RWPE1 (cell line): ENCODE measurements at regions not wholly inside any gene's neighbourhood (a gene's known extent, or its start where the extent isn't known, plus 50 kb on each side); places are given as distances from the start of the nearest gene placed in this dataset.
A peak's percentile ranks its signal among the peaks of the same experiment; 100 is the strongest.

ENCODE experiments used
- CTCF ChIA-PET: fragments of 350-600 bp; sonication (Branson Sonifier 250); formaldehyde crosslinking; extraction: SDS; loops from one replicate; lab custom pipeline; 2021; lab: Yijun Ruan, JAX
- POLR2A ChIA-PET: fragments of 400-600 bp; formaldehyde crosslinking; extraction: SDS; loops from one replicate; lab custom pipeline; 2020; ENCODE audit warnings: antibody characterized with exemption; ENCODE audit not compliant: low non-redundant PET; lab: Yijun Ruan, JAX
- DNase-seq: peaks from one replicate; pipeline ENCODE4 v3.0.0; 2012; ENCODE audit warnings: low spot score
- H3K27ac ChIP-seq: fragments of 450-650 bp; 2 replicates; pipeline ENCODE4 v1.5.1; 2017
- CTCF ChIP-seq: fragments of 450-650 bp; conservative IDR thresholded peaks from 2 replicates; pipeline ENCODE4 v1.5.1; 2017; ENCODE audit warnings: low read depth, mild to moderate bottlenecking

DNA sequence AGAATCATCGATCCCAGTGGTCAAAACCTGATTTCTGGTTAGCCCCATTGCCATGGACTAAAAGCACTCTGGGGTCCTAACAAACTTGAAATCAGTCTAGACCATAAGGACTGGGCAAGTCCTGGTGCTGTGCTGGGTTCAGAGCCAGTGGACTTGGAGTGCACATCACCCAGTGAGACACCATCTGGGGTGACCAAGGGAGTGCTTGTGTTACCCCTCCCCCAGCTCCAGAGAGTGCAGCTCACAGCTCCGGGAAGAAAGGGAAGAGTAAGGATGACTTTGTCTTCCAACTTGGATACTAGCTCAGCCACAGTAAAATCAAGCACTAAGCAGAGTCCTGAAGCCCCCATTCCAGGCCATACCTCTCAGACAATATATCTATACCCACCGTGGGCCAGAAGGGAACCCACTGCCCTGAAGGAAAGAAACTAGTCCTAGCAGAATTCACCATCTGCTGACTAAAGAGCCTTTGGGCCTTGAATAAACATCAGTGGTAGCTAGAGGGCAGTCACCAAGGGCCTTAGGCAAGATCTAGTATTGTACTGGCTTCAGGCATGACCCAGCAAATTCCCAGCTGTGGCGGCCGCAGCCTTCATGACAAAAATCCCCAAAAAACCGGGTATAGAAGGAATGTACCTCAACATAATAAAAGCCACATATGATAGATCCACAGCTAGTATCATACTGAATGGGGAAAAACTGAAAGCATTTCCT is 153.5 kb upstream of the OGFRL1 start:
- no peak for TF ChIP-seq CTCF
- POLR2A ChIA-PET: no interaction called here
- DNase-seq: no peak
- CTCF ChIA-PET: interaction anchor here (0.6 kb wide), 3 partner anchors 144 to 903 kb away, joined by 3 read pairs; no protein-coding TSS in a partner anchor
- H3K27ac ChIP-seq: no peak overlapping the region

- ChIA-PET CTCF (interaction anchor here (0.6 kb wide), 1 partner anchor 29 kb away, joined by 3 read pairs; no protein-coding TSS in a partner anchor), POLR2A (no interaction called here)
- no peak for TF ChIP-seq CTCF
- no peak for DNase-seq
- no peak overlapping the region for H3K27ac ChIP-seq
Measured at GRCh38 chr6:71137973-71138372, 150.6 kb upstream of the OGFRL1 start.

- peak; percentile 3 for DNase-seq
- CTCF ChIA-PET: interaction anchor here (0.6 kb wide), 1 partner anchor 29 kb away, joined by 3 read pairs; no protein-coding TSS in a partner anchor
- no peak for TF ChIP-seq CTCF
- POLR2A ChIA-PET: no interaction called here
- H3K27ac ChIP-seq: no peak overlapping the region
Measured at GRCh38 chr6:71138376-71138775, 150.2 kb upstream of the OGFRL1 start.

DNA sequence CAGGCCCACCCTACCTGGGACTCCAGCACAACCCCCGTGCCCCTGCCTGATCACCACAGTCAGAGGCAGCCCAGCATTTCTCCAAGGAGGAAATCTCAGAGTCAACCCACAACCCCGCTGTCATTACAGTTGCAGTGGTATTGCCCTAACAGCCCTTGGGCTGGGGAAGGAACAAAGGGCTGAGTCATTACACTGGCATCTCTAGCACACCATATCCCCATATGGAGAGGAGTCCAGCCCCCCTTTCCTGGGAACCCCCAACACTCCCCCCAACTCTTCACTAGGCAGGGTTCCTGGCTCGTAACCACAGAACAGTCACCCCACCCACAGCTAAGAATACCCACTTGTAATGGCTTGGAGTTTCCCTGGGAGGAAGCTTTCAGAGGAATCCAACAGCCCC is 149.4 kb upstream of the OGFRL1 start:
- ChIA-PET POLR2A (no interaction called here), CTCF (no interaction called here)
- DNase-seq: peak; percentile 5
- H3K27ac ChIP-seq: no peak overlapping the region
- TF ChIP-seq CTCF: no peak

- H3K27ac ChIP-seq: no peak overlapping the region
- no peak for DNase-seq
- ChIA-PET CTCF (no interaction called here), POLR2A (no interaction called here)
- TF ChIP-seq CTCF: no peak
Measured at GRCh38 chr6:71153755-71154325, 134.8 kb upstream of the OGFRL1 start.

- no peak for TF ChIP-seq CTCF
- DNase-seq: no peak
- no peak overlapping the region for H3K27ac ChIP-seq
- ChIA-PET CTCF (no interaction called here), POLR2A (no interaction called here)
Measured at GRCh38 chr6:71157345-71157744, 131.3 kb upstream of the OGFRL1 start.
